Transverse colon (tissue), 4 donors: ENCODE measurements at regions not wholly inside any gene's neighbourhood (a gene's known extent, or its start where the extent isn't known, plus 50 kb on each side); places are given as distances from the start of the nearest gene placed in this dataset.

Experiments used
- DNase-seq: peaks from one replicate; pipeline ENCODE4 v3.0.0-alpha.2; 2019
- H3K27ac ChIP-seq, 4 donors: fragments of 200-600 bp; sonication (generic); 2 replicates each; pipeline ENCODE4 v1.5.1; 2016 to 2018; ENCODE audit warnings: inconsistent platforms in 4 of 4
- H3K27me3 ChIP-seq: fragments of 200-600 bp; sonication (generic); 2 replicates; pipeline ENCODE4 v1.5.1; 2017; ENCODE audit warnings: inconsistent platforms
- H3K36me3 ChIP-seq, 4 donors: fragments of 200-600 bp; sonication (generic); 2 replicates each; pipeline ENCODE4 v1.5.1; 2017 to 2019; ENCODE audit warnings: inconsistent platforms in 4 of 4
- H3K4me1 ChIP-seq, 4 donors: fragments of 200-600 bp; sonication (generic); 2 replicates each; pipeline ENCODE4 v1.5.1; 2017 to 2020; ENCODE audit warnings: inconsistent platforms in 4 of 4
- H3K4me3 ChIP-seq, 4 donors: fragments of 200-600 bp; sonication (generic); 1 replicate in 1 of 4; 2 replicates in 3 of 4; pipeline versions ENCODE4 v1.5.1 to v1.6.1; 2017 to 2019; ENCODE audit warnings: inconsistent platforms in 4 of 4
- H3K9me3 ChIP-seq, 2 donors: fragments of 200-600 bp; sonication (generic); 2 replicates each; pipeline ENCODE4 v1.5.1; 2017 to 2019; ENCODE audit warnings: inconsistent platforms in 2 of 2
- EP300 ChIP-seq: sonication (generic); formaldehyde crosslinking; IDR thresholded peaks from one replicate; pipeline ENCODE4 v1.6.1; 2017; ENCODE audit warnings: antibody characterized with exemption, low read depth
- POLR2A ChIP-seq: fragments of 450-650 bp; IDR thresholded peaks from one replicate; pipeline ENCODE4 v1.6.1; 2016; ENCODE audit warnings: antibody characterized with exemption, mild to moderate bottlenecking, moderate library complexity
- POLR2AphosphoS5 ChIP-seq, 3 donors: sonication (generic); formaldehyde crosslinking; IDR thresholded peaks; one replicate each; pipeline ENCODE4 v1.6.1; 2016; ENCODE audit warnings: antibody characterized with exemption in 3 of 3
- WGBS, 2 donors: methylation state at CpG; one replicate each; pipeline ENCODE4 v1.1.5; 2018; ENCODE audit warnings: low coverage in 1 of 2; 5-methylcytosine and 5-hydroxymethylcytosine counted together
- in situ Hi-C, 4 donors: fragments of 200-750 bp; cut with MboI; loops; one replicate each; pipeline versions ENCODE4 v1.15.0 to v1.15.1; 2017; ENCODE audit warnings: low sequenced_read_pairs in 3 of 4, low pct_ligation_motif_present in 1 of 4, low pct_unique_long_range_greater_than_20kb in 1 of 4
- intact Hi-C: fragments of 100-400 bp; cut with DNase I; formaldehyde crosslinking; loops from one replicate; pipeline ENCODE4 v1.15.1; 2023; ENCODE audit warnings: low total_unique reads
- TF ChIP-seq, protein P1 (sequence below), 5 experiments: fragments of 200-600 bp in 3 of 5; fragments of 450-650 bp in 2 of 5; sonication (generic) in 3 of 5; IDR thresholded peaks; 1 replicate in 2 of 5; 2 replicates in 3 of 5; pipeline ENCODE4 v1.5.1; 2016 to 2017; ENCODE audit warnings: antibody characterized with exemption in 5 of 5, inconsistent platforms in 3 of 5, mild to moderate bottlenecking in 2 of 5, moderate library complexity in 1 of 5

DNA sequence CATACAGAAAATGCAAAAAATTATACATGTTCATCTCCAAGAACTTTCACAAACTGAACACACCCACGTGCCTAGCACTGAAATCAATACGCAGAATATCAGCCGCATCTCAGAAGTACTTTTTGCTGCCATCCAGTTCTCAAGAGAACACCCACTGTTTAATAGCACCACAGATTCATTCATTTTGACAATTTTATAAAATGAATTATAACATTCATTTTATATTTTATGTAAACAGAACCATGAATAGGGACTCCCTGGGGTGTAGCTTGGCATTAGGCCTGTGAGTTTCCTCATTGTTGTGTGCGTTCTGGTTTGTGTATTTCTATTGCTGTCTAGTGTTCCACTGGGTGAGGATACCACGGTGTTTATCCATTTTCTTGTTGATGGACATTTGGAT lies 77.3 kb upstream of the PIP4K2A start:
- no peak for DNase-seq
- intact Hi-C loops (no loop called here), in situ Hi-C loops (no loop called here)
- Histone ChIP-seq H3K4me3 (no peak overlapping the region), H3K27me3 (no peaks in the 10 kb centered on the region), H3K36me3 (no peaks in the 10 kb centered on the region), H3K9me3 (peaks cover 0 to 6% of the 10 kb centered on the region in 2 donors), H3K4me1 (no peaks in the 10 kb centered on the region), H3K27ac (no peak overlapping the region)
- no peak for TF ChIP-seq POLR2AphosphoS5 (IDR thresholded peaks at IDR 0.05)
- TF ChIP-seq, protein P1, sequence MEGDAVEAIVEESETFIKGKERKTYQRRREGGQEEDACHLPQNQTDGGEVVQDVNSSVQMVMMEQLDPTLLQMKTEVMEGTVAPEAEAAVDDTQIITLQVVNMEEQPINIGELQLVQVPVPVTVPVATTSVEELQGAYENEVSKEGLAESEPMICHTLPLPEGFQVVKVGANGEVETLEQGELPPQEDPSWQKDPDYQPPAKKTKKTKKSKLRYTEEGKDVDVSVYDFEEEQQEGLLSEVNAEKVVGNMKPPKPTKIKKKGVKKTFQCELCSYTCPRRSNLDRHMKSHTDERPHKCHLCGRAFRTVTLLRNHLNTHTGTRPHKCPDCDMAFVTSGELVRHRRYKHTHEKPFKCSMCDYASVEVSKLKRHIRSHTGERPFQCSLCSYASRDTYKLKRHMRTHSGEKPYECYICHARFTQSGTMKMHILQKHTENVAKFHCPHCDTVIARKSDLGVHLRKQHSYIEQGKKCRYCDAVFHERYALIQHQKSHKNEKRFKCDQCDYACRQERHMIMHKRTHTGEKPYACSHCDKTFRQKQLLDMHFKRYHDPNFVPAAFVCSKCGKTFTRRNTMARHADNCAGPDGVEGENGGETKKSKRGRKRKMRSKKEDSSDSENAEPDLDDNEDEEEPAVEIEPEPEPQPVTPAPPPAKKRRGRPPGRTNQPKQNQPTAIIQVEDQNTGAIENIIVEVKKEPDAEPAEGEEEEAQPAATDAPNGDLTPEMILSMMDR (IDR thresholded peaks at IDR 0.05), result no peak
- TF ChIP-seq EP300, result no peak
- no peak for TF ChIP-seq POLR2A
- WGBS, 2 donors, result 70 to 76% methylated on average over 5 of the region's 5 CpGs

DNA sequence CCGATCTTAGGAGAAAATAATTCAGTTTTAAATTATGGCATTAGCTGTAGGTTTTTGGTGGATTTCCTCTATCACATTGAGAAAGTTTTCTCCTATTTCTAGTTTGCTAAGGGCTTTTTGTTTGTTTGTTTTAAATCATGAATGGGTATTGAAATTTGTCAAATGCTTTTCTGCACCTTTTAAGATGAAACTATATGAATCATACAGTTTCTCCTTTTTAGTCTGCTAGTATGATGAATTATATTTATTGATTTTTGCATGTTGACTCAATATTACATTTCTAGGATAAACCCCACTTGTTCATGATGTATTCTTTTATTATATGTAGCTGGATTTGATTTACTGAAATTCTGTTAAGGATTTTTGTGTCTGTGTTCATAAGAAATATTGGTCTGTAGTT lies 70.3 kb upstream of the PIP4K2A start:
- Histone ChIP-seq H3K9me3 (peaks cover 0 to 4% of the 10 kb centered on the region in 2 donors), H3K27me3 (no peaks in the 10 kb centered on the region), H3K27ac (no peak overlapping the region), H3K4me1 (no peaks in the 10 kb centered on the region), H3K4me3 (no peak overlapping the region), H3K36me3 (no peaks in the 10 kb centered on the region)
- TF ChIP-seq, protein P1 (IDR thresholded peaks at IDR 0.05), result no peak
- TF ChIP-seq EP300, result no peak
- no peak for TF ChIP-seq POLR2AphosphoS5 (IDR thresholded peaks at IDR 0.05)
- TF ChIP-seq POLR2A, result no peak
- WGBS, 2 donors, result 61 to 83% methylated on average over 1 of the region's 1 CpG
- no peak for DNase-seq
- intact Hi-C loops, result no loop called here
- in situ Hi-C loops, result no loop called here

DNA sequence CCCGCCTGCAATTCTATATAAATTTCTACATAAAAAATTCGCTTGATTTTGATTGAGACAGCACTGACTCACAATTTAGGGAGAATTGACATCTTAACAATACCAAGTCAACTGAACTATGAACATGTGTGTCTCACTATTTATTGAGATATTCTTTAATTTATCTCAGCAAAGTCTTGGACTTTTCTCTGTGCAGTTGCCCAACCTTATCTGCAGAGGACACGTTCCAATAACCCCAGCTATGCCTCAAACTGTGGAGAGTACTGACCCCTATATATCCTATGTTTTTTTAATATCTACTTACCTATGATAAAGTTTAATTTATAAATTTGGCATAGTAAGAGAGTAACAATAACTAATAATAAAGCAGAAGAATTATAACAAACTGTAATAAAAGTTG lies 69.4 kb upstream of the PIP4K2A start:
- no peaks in the 10 kb centered on the region for H3K36me3 ChIP-seq
- H3K27ac ChIP-seq, result no peak overlapping the region
- H3K27me3 ChIP-seq, result no peaks in the 10 kb centered on the region
- in situ Hi-C loops, result no loop called here
- no peak for DNase-seq
- no peaks in the 10 kb centered on the region for H3K4me1 ChIP-seq
- TF ChIP-seq POLR2A (no peak), EP300 (no peak), POLR2AphosphoS5 (IDR thresholded peaks at IDR 0.05) (no peak)
- TF ChIP-seq, protein P1 (IDR thresholded peaks at IDR 0.05), result no peak
- H3K9me3 ChIP-seq, result no peaks in the 10 kb centered on the region
- intact Hi-C loops, result no loop called here
- 76 to 88% methylated on average over 3 of the region's 3 CpGs for WGBS, 2 donors
- H3K4me3 ChIP-seq, result no peak overlapping the region

DNA sequence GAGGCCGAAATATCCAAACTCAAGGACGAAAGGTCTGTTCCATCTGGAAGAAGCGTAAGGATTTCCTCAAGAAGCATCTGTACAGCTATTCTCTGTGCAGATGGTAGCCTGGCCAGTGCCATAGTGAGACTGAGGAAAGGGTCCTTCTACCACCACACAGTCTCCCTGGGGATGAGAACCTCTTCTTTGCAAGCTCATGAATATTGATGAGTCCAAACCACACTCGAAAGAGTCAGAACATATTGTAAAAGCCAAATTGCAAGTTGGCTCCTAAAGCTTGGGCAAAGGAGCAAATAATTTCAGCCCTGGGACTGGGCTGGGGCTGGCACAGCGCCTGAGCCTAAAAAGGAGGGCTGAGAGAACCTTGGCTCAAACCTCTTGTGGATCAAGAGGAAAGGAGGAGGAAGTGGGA lies 66.1 kb upstream of the PIP4K2A start:
- TF ChIP-seq POLR2A, result no peak
- no peak for TF ChIP-seq POLR2AphosphoS5 (IDR thresholded peaks at IDR 0.05)
- TF ChIP-seq, protein P1 (IDR thresholded peaks at IDR 0.05), result no peak
- TF ChIP-seq EP300, result no peak
- Histone ChIP-seq H3K27me3 (no peaks in the 10 kb centered on the region), H3K36me3 (no peaks in the 10 kb centered on the region), H3K27ac (no peak overlapping the region), H3K4me3 (no peak overlapping the region), H3K4me1 (no peaks in the 10 kb centered on the region), H3K9me3 (no peaks in the 10 kb centered on the region)
- WGBS, 2 donors, result 72 to 84% methylated on average over 4 to 5 of the region's 5 CpGs
- DNase-seq, result no peak
- in situ Hi-C loops (no loop called here), intact Hi-C loops (no loop called here)
